Activated naive CD4-positive, alpha-beta T cell (primary cell): ENCODE measurements at regions not wholly inside any gene's neighbourhood (a gene's known extent, or its start where the extent isn't known, plus 50 kb on each side); places are given as distances from the start of the nearest gene placed in this dataset.
"Not testable (repeated sequence)": the region's sequence is repeated elsewhere in the genome, so short reads cannot be mapped to it uniquely, and the experiment has no call there.

Experiments used
- DNase-seq, 4 experiments: peaks; one replicate each; lab custom pipeline; 2025; lab: John Stamatoyannopoulos, UW

- DNase-seq, result not testable (repeated sequence)
Measured at GRCh38 chr11:33527738-33528137, 172.9 kb downstream of the C11orf91 start.

- DNase-seq, result no peak
Measured at GRCh38 chr11:33525789-33526188, 174.8 kb downstream of the C11orf91 start.

- DNase-seq, result no peak
Measured at GRCh38 chr11:33521384-33521783, 179.2 kb downstream of the C11orf91 start.

GRCh38 chr11:33520112-33520511 is 180.5 kb downstream of the C11orf91 start:
- no peak for DNase-seq

- DNase-seq, result no peak
Measured at GRCh38 chr11:33515347-33515746, 185.3 kb downstream of the C11orf91 start.

GRCh38 chr11:33514079-33514925 is 186.3 kb downstream of the C11orf91 start:
- no peak for DNase-seq

- DNase-seq, result no peak
Measured at GRCh38 chr11:33509632-33510031, 191.0 kb downstream of the C11orf91 start.

GRCh38 chr11:33507967-33508366 is 192.7 kb downstream of the C11orf91 start:
- DNase-seq, result no peak

GRCh38 chr11:33507356-33507755 is 193.3 kb downstream of the C11orf91 start:
- DNase-seq, result no peak

- DNase-seq, result no peak
Measured at GRCh38 chr11:33505093-33505492, 195.5 kb downstream of the C11orf91 start.

- DNase-seq, result no peak
Measured at GRCh38 chr11:33500861-33501479, 199.7 kb downstream of the C11orf91 start.

GRCh38 chr11:33500332-33500731 is 200.3 kb downstream of the C11orf91 start:
- no peak for DNase-seq

GRCh38 chr11:33492596-33492995 is 208.0 kb downstream of the C11orf91 start:
- DNase-seq, result no peak

- DNase-seq, result no peak
Measured at GRCh38 chr11:33490842-33491370, 209.7 kb downstream of the C11orf91 start.

- DNase-seq, result no peak
Measured at GRCh38 chr11:33488971-33489370, 211.7 kb downstream of the C11orf91 start.

GRCh38 chr11:33480626-33481025 is 220.0 kb downstream of the C11orf91 start:
- no peak for DNase-seq

- DNase-seq, result no peak
Measured at GRCh38 chr11:33479231-33479630, 221.4 kb downstream of the C11orf91 start.

- no peak for DNase-seq
Measured at GRCh38 chr11:33478111-33478573, 221.0 kb downstream of the HIPK3 start.

GRCh38 chr11:33476945-33477606 is 219.9 kb downstream of the HIPK3 start:
- DNase-seq, result no peak

- no peak for DNase-seq
Measured at GRCh38 chr11:33475993-33476392, 218.8 kb downstream of the HIPK3 start.

- DNase-seq, result no peak
Measured at GRCh38 chr11:33474866-33475265, 217.7 kb downstream of the HIPK3 start.

GRCh38 chr11:33471541-33471940 is 214.4 kb downstream of the HIPK3 start:
- DNase-seq, result no peak

GRCh38 chr11:33467966-33468365 is 210.8 kb downstream of the HIPK3 start:
- no peak for DNase-seq
